GM21447 (cell line): ENCODE measurements at regions not wholly inside any gene's neighbourhood (a gene's known extent, or its start where the extent isn't known, plus 50 kb on each side); places are given as distances from the start of the nearest gene placed in this dataset.
"Not testable (repeated sequence)": the region's sequence is repeated elsewhere in the genome, so short reads cannot be mapped to it uniquely, and the experiment has no call there.

ENCODE experiments used
- ATAC-seq: cut with Tn5 transposase; IDR thresholded peaks from one replicate; pipeline ENCODE4 v1.9.1; 2021; ENCODE audit not compliant: unreplicated experiment

GRCh38 chrX:43345166-43345565 is 310.9 kb upstream of the MAOA start:
- no peak for ATAC-seq

GRCh38 chrX:43349363-43349762 is 306.7 kb upstream of the MAOA start:
- ATAC-seq = no peak

GRCh38 chrX:43350935-43351334 is 305.2 kb upstream of the MAOA start:
- no peak for ATAC-seq

GRCh38 chrX:43357741-43358140 is 298.4 kb upstream of the MAOA start:
- no peak for ATAC-seq

GRCh38 chrX:43373032-43373431 is 283.1 kb upstream of the MAOA start:
- ATAC-seq = no peak

- ATAC-seq = no peak
These were observed 281.0 kb upstream of the MAOA start for GRCh38 chrX:43375136-43375535.

- ATAC-seq = no peak
These were observed 275.4 kb upstream of the MAOA start for GRCh38 chrX:43380704-43381103.

- ATAC-seq = no peak
These were observed 269.2 kb upstream of the MAOA start for GRCh38 chrX:43386875-43387274.

GRCh38 chrX:43405191-43405590 is 250.9 kb upstream of the MAOA start:
- no peak for ATAC-seq

GRCh38 chrX:43423876-43424275 is 232.2 kb upstream of the MAOA start:
- ATAC-seq = no peak

- ATAC-seq = no peak
These were observed 219.6 kb upstream of the MAOA start for GRCh38 chrX:43436517-43436916.

GRCh38 chrX:43446752-43447151 is 209.3 kb upstream of the MAOA start:
- no peak for ATAC-seq

GRCh38 chrX:43448688-43449087 is 207.4 kb upstream of the MAOA start:
- no peak for ATAC-seq

GRCh38 chrX:43450355-43450754 is 205.7 kb upstream of the MAOA start:
- ATAC-seq = no peak

- ATAC-seq = not testable (repeated sequence)
These were observed 204.0 kb upstream of the MAOA start for GRCh38 chrX:43451976-43452686.

GRCh38 chrX:43456063-43456462 is 200.0 kb upstream of the MAOA start:
- ATAC-seq = no peak

- ATAC-seq = no peak
These were observed 199.2 kb upstream of the MAOA start for GRCh38 chrX:43456906-43457305.

GRCh38 chrX:43467608-43468234 is 188.4 kb upstream of the MAOA start:
- ATAC-seq = no peak

GRCh38 chrX:43469391-43470054 is 186.6 kb upstream of the MAOA start:
- no peak for ATAC-seq

- ATAC-seq = no peak
These were observed 181.8 kb upstream of the MAOA start for GRCh38 chrX:43474321-43474720.

GRCh38 chrX:43479070-43479469 is 177.0 kb upstream of the MAOA start:
- ATAC-seq = no peak

GRCh38 chrX:43479850-43480249 is 176.2 kb upstream of the MAOA start:
- ATAC-seq = no peak
